ENCODE measurements at regions not wholly inside any gene's neighbourhood (a gene's known extent, or its start where the extent isn't known, plus 50 kb on each side); places are given as distances from the start of the nearest gene placed in this dataset.

- no peak overlapping the region for H3K4me2 ChIP-seq (ENCODE audit: insufficient read depth in 1 of 2, low read depth in 2 of 2, low read length in 2 of 2)
- ChIA-PET CTCF (ENCODE audit: partially characterized antibody) (interaction anchor here (1.3 kb wide), 1 partner anchor 9 kb away, joined by 5 read pairs; no protein-coding TSS in a partner anchor), POLR2A (ENCODE audit: partially characterized antibody) (no interaction called here)
- H2BK12ac ChIP-seq (ENCODE audit: low read depth, low read length) = no peak overlapping the region
- DNase-seq (ENCODE audit: low read depth in 1 of 2, low spot score in 2 of 2) (no peak), FAIRE-seq (no peak)
- H3K18ac ChIP-seq (ENCODE audit: extremely low read depth, low read length) = no peak overlapping the region
- H2BK120ac ChIP-seq (replicated peaks; ENCODE audit: low read depth, low read length) = no peak overlapping the region
- H3K4me1 ChIP-seq (replicated peaks in 1 of 4; ENCODE audit: control insufficient read depth in 3 of 4, insufficient read depth in 4 of 4, low read length in 3 of 4) = peaks cover 0 to 5% (median 0%) of the 10 kb centered on the region in 4 experiments; a peak in 1 of 7 replicates
- H3K79me2 ChIP-seq (ENCODE audit: control insufficient read depth in 1 of 2, insufficient read depth in 2 of 2, low read length in 2 of 2) = no peaks in the 10 kb centered on the region
- no peak overlapping the region for H4K5ac ChIP-seq (ENCODE audit: insufficient read length, low read depth, low read length)
- no peaks in the 10 kb centered on the region for H3K23me2 ChIP-seq (ENCODE audit: low read depth, low read length)
- H3K4ac ChIP-seq (replicated peaks; ENCODE audit: insufficient read length, low read depth, low read length) = no peak overlapping the region
- H2AK5ac ChIP-seq (ENCODE audit: low read depth, low read length) = no peak overlapping the region
- H3K27ac ChIP-seq (ENCODE audit: low read depth, low read length) = no peak overlapping the region
- no peaks in the 10 kb centered on the region for H4K20me1 ChIP-seq (replicated peaks in 1 of 2; ENCODE audit: control insufficient read depth in 1 of 2, insufficient read depth in 2 of 2, low read length in 2 of 2)
- no peak overlapping the region for H3K4me3 ChIP-seq (ENCODE audit: extremely low read depth in 1 of 4, insufficient read depth in 2 of 4, low read depth in 3 of 4, low read length in 4 of 4)
- H3K9me3 ChIP-seq (ENCODE audit: insufficient read depth in 2 of 2, low read depth in 1 of 2, low read length in 1 of 2) = no peaks in the 10 kb centered on the region; a peak in 1 of 4 replicates
- no peaks in the 10 kb centered on the region for H3K27me3 ChIP-seq (replicated peaks in 1 of 4; ENCODE audit: control insufficient read depth in 3 of 4, extremely low read depth in 1 of 4, insufficient read depth in 3 of 4, low read length in 3 of 4)
- no peak overlapping the region for H2BK20ac ChIP-seq (ENCODE audit: low read length)
- no peak overlapping the region for H4K91ac ChIP-seq (replicated peaks; ENCODE audit: insufficient read length, low read length)
- H3K36me3 ChIP-seq (ENCODE audit: control insufficient read depth in 2 of 4, insufficient read depth in 4 of 4, low read length in 3 of 4) = no peaks in the 10 kb centered on the region
- no peak overlapping the region for H2BK5ac ChIP-seq (ENCODE audit: low read depth, low read length)
- 80% methylated on average over 3 of the region's 3 CpGs; no CpG with 5 or more reads in 1 of the 2 experiments for WGBS, 2 experiments (ENCODE audit: extremely low coverage in 1 of 2, insufficient coverage in 1 of 2, insufficient read length in 1 of 2, insufficient replicate concordance in 2 of 2, low coverage in 1 of 2, low lambda C conversion rate in 2 of 2, missing lambda C conversion rate in 1 of 2)
- no peak overlapping the region for H3K56ac ChIP-seq (replicated peaks; ENCODE audit: insufficient read length, low read depth, low read length)
- H3K23ac ChIP-seq (ENCODE audit: insufficient read length) = no peak overlapping the region
- H4K8ac ChIP-seq (ENCODE audit: extremely low read depth, insufficient read depth, low read length) = no peak overlapping the region
- no peak overlapping the region for H2AFZ ChIP-seq (ENCODE audit: low read length)
- no peak overlapping the region for H3K9ac ChIP-seq (replicated peaks in 1 of 4; ENCODE audit: extremely low read depth in 1 of 4, low read depth in 3 of 4, low read length in 3 of 4)
- H3K14ac ChIP-seq (ENCODE audit: insufficient read length) = no peak overlapping the region
- no peak overlapping the region for H2BK15ac ChIP-seq (ENCODE audit: low read length)
- no peaks in the 10 kb centered on the region for H3K79me1 ChIP-seq (ENCODE audit: low read depth, low read length)
- TF ChIP-seq SP4 (IDR thresholded peaks at IDR 0.05; ENCODE audit: low read length) (no peak), CREB1 (IDR thresholded peaks at IDR 0.05) (no peak), TAF1 (IDR thresholded peaks at IDR 0.05; ENCODE audit: low read depth, low read length) (no peak)
Observed at GRCh38 chr4:61128682-61129081, 71.4 kb upstream of the ADGRL3 start.
